Gastroesophageal sphincter (tissue), 4 donors: ENCODE measurements at regions not wholly inside any gene's neighbourhood (a gene's known extent, or its start where the extent isn't known, plus 50 kb on each side); places are given as distances from the start of the nearest gene placed in this dataset.

Experiments used
- ATAC-seq: fragments of 150-250 bp; one replicate; pipeline ENCODE4 v1.9.1; 2016; ENCODE audit warnings: mild to moderate bottlenecking, moderate library complexity
- H3K27ac ChIP-seq, 4 donors: fragments of 200-600 bp; sonication (generic) in 3 of 4; 1 replicate in 3 of 4; 2 replicates in 1 of 4; pipeline ENCODE4 v1.5.1; 2016 to 2019
- H3K27me3 ChIP-seq: fragments of 200-600 bp; sonication (generic); one replicate; pipeline ENCODE4 v1.5.1; 2019
- H3K36me3 ChIP-seq, 2 donors: fragments of 200-600 bp; sonication (generic); one replicate each; pipeline ENCODE4 v1.5.1; 2019; ENCODE audit warnings: control low read depth in 1 of 2
- H3K4me1 ChIP-seq, 3 donors: fragments of 200-600 bp; sonication (generic); 1 replicate in 2 of 3; 2 replicates in 1 of 3; pipeline ENCODE4 v1.5.1; 2016 to 2019; ENCODE audit warnings: control low read depth in 2 of 3
- H3K4me3 ChIP-seq, 2 donors: fragments of 200-600 bp; sonication (generic); one replicate each; pipeline ENCODE4 v1.5.1; 2019; ENCODE audit warnings: mild to moderate bottlenecking in 1 of 2, moderate library complexity in 1 of 2
- H3K9me3 ChIP-seq, 3 donors: fragments of 200-600 bp; sonication (generic); one replicate each; pipeline ENCODE4 v1.5.1; 2017 to 2019; ENCODE audit warnings: control low read depth in 2 of 3
- CTCF ChIP-seq, 4 experiments: fragments of 200-600 bp in 2 of 4; fragments of 450-650 bp in 2 of 4; sonication (generic) in 1 of 4; IDR thresholded peaks; one replicate each; pipeline ENCODE4 v1.5.1; 2017 to 2019; ENCODE audit warnings: antibody characterized with exemption in 4 of 4, mild to moderate bottlenecking in 2 of 4, moderate library complexity in 2 of 4
- EP300 ChIP-seq: sonication (generic); formaldehyde crosslinking; IDR thresholded peaks from one replicate; pipeline ENCODE4 v1.6.1; 2017; ENCODE audit warnings: antibody characterized with exemption, mild to moderate bottlenecking
- POLR2A ChIP-seq, 2 donors: fragments of 450-650 bp; IDR thresholded peaks; one replicate each; pipeline ENCODE4 v1.6.1; 2017; ENCODE audit warnings: antibody characterized with exemption in 2 of 2, mild to moderate bottlenecking in 2 of 2, moderate library complexity in 1 of 2
- POLR2AphosphoS5 ChIP-seq: sonication (generic); formaldehyde crosslinking; IDR thresholded peaks from one replicate; pipeline ENCODE4 v1.6.1; 2017; ENCODE audit warnings: antibody characterized with exemption
- WGBS, 2 donors: methylation state at CpG; one replicate each; pipeline ENCODE4 v1.1.5; 2018; ENCODE audit warnings: low coverage in 1 of 2; 5-methylcytosine and 5-hydroxymethylcytosine counted together

- no peaks in the 10 kb centered on the region for H3K27me3 ChIP-seq
- peaks cover 0 to 22% (median 0%) of the 10 kb centered on the region in 3 donors for H3K4me1 ChIP-seq
- peaks cover 0 to 23% of the 10 kb centered on the region in 2 donors for H3K36me3 ChIP-seq
- H3K4me3 ChIP-seq, result no peak overlapping the region
- 69 to 95% methylated on average over 2 of the region's 7 CpGs for WGBS, 2 donors
- H3K27ac ChIP-seq, result no peak overlapping the region
- H3K9me3 ChIP-seq, result no peaks in the 10 kb centered on the region
- TF ChIP-seq POLR2AphosphoS5, result no peak
- TF ChIP-seq POLR2A (IDR thresholded peaks at IDR 0.05), result no peak
- no peak for TF ChIP-seq EP300
- TF ChIP-seq CTCF (IDR thresholded peaks at IDR 0.05), result no peak
- no peak for ATAC-seq
These were observed 70.1 kb downstream of the BOLA3 start for GRCh38 chr2:74077636-74078035.

GRCh38 chr2:74078466-74078865, 69.2 kb downstream of the BOLA3 start:
- no peak for TF ChIP-seq CTCF (IDR thresholded peaks at IDR 0.05)
- no peak for TF ChIP-seq POLR2A (IDR thresholded peaks at IDR 0.05)
- TF ChIP-seq EP300, result no peak
- TF ChIP-seq POLR2AphosphoS5, result no peak
- no peaks in the 10 kb centered on the region for H3K27me3 ChIP-seq
- ATAC-seq, result no peak

GRCh38 chr2:74079522-74080341, 68.0 kb downstream of the BOLA3 start:
- peak overlapping the region in 3 of 4 donors; percentile 24 to 66 (median 50) for H3K27ac ChIP-seq
- ATAC-seq, result peak; percentile 44

More at GRCh38 chr2:74078466-74078865, 69.2 kb downstream of the BOLA3 start:
- Histone ChIP-seq H3K4me3 (no peak overlapping the region), H3K4me1 (peaks cover 0 to 22% (median 0%) of the 10 kb centered on the region in 3 donors), H3K9me3 (no peaks in the 10 kb centered on the region), H3K27ac (no peak overlapping the region), H3K36me3 (peaks cover 0 to 31% of the 10 kb centered on the region in 2 donors)

GRCh38 chr2:74080346-74080745, 67.4 kb downstream of the BOLA3 start:
- 60% methylated on average over 1 of the region's 10 CpGs; no CpG with 5 or more reads in 1 of the 2 donors for WGBS, 2 donors
- no peaks in the 10 kb centered on the region for H3K27me3 ChIP-seq
- H3K4me1 ChIP-seq, result peaks cover 0 to 22% (median 0%) of the 10 kb centered on the region in 3 donors
- no peaks in the 10 kb centered on the region for H3K9me3 ChIP-seq
- peak; percentile 60 for ATAC-seq
- TF ChIP-seq EP300 (no peak), POLR2AphosphoS5 (no peak), CTCF (IDR thresholded peaks at IDR 0.05) (peak in 3 of 4 experiments; percentile 37 to 55 (median 46))
- peaks cover 0 to 36% of the 10 kb centered on the region in 2 donors for H3K36me3 ChIP-seq
- peak overlapping the region in 1 of 2 donors; percentile 23 for H3K4me3 ChIP-seq
- H3K27ac ChIP-seq, result peak overlapping the region in 3 of 4 donors; percentile 24 to 66 (median 50)

More at GRCh38 chr2:74079522-74080341, 68.0 kb downstream of the BOLA3 start:
- 40 to 48% methylated on average over 1 to 4 of the region's 8 CpGs for WGBS, 2 donors
- H3K4me3 ChIP-seq, result peak overlapping the region in 1 of 2 donors; percentile 23
- peaks cover 0 to 33% of the 10 kb centered on the region in 2 donors for H3K36me3 ChIP-seq
- no peaks in the 10 kb centered on the region for H3K9me3 ChIP-seq
- TF ChIP-seq EP300 (no peak), POLR2A (IDR thresholded peaks at IDR 0.05) (no peak), POLR2AphosphoS5 (peak; percentile 61), CTCF (IDR thresholded peaks at IDR 0.05) (no peak)
- H3K4me1 ChIP-seq, result peaks cover 0 to 22% (median 0%) of the 10 kb centered on the region in 3 donors
- no peaks in the 10 kb centered on the region for H3K27me3 ChIP-seq
